ENCODE measurements at regions not wholly inside any gene's neighbourhood (a gene's known extent, or its start where the extent isn't known, plus 50 kb on each side); places are given as distances from the start of the nearest gene placed in this dataset.

DNA sequence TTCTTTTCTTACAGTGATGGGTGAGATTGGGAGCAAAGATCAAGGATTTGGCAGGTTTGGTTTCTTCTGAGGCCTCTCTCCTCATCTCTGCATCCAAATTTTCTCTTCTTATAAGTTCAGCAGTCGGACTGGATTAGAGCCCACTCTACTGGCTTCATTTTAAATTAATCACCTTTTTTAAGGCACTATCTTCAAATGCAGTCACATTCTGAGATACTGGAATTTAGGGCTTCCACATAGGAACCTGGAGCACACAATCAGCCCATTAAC, 56.5 kb upstream of the PLSCR4 start:
- TF ChIP-seq, protein P1, sequence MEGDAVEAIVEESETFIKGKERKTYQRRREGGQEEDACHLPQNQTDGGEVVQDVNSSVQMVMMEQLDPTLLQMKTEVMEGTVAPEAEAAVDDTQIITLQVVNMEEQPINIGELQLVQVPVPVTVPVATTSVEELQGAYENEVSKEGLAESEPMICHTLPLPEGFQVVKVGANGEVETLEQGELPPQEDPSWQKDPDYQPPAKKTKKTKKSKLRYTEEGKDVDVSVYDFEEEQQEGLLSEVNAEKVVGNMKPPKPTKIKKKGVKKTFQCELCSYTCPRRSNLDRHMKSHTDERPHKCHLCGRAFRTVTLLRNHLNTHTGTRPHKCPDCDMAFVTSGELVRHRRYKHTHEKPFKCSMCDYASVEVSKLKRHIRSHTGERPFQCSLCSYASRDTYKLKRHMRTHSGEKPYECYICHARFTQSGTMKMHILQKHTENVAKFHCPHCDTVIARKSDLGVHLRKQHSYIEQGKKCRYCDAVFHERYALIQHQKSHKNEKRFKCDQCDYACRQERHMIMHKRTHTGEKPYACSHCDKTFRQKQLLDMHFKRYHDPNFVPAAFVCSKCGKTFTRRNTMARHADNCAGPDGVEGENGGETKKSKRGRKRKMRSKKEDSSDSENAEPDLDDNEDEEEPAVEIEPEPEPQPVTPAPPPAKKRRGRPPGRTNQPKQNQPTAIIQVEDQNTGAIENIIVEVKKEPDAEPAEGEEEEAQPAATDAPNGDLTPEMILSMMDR (IDR thresholded peaks at IDR 0.05; ENCODE audit: unreplicated experiment): no peak
- no peak for DNase-seq (ENCODE audit: unreplicated experiment)
- H3K9me3 Mint-ChIP-seq (ENCODE audit: unreplicated experiment): peaks cover 18% of the 10 kb centered on the region
- CTCF ChIA-PET: no interaction called here
- no peak overlapping the region for H3K27ac Mint-ChIP-seq (ENCODE audit: low read depth, unreplicated experiment)
- H3K27me3 Mint-ChIP-seq (ENCODE audit: insufficient read depth, unreplicated experiment): no peaks in the 10 kb centered on the region
- POLR2A ChIA-PET: interaction anchor here (1.6 kb wide), 1 partner anchor 237 kb away, joined by 4 read pairs; the partner anchor contains the start of gene PLSCR1
- intact Hi-C loops (cut with micrococcal nuclease): no loop called here
- peaks cover 18% of the 10 kb centered on the region for H3K4me1 Mint-ChIP-seq (ENCODE audit: insufficient read depth, unreplicated experiment)
- no peak overlapping the region for H3K4me3 Mint-ChIP-seq (ENCODE audit: unreplicated experiment)
- no TSS peak for BruUV-seq (replicated peaks)
- H3K36me3 Mint-ChIP-seq (ENCODE audit: insufficient read depth, unreplicated experiment): no peaks in the 10 kb centered on the region

DNA sequence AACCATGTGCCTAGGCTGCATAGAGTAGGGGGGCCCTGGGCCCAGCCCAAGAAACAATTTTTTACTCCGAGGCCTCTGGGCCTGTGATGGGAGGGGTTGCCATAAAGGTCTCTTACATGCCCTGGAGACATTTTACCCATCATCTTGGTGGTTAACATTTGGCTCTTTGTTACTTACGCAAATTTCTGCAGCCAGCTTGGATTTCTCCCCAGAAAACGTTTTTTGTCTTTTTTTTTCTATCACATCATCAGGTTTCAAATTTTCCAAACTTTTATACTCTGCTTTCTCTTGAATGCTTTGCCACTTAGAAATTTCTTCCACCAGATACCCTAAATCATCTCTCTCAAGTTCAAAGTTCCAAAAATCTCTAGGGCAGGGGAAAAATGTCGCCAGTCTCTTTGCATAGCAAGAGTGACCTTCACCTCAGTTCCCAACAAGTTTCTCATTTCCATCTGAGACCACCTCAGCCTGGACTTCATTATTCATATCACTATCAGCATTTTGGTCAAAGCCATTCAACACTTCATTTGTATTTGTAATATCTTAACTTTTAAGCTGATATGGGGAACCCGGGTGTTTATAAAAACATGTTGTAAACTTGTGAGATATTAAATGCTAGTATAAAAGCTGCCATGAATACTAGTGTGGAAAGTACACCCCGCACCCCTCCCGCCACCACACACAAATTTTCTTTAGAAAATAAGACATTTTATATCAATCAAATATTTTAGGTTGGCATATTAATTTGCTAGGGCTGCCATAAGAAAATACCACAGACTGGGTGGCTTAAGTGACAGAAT, 56.0 kb upstream of the PLSCR4 start:
- intact Hi-C loops (cut with micrococcal nuclease): no loop called here
- Mint-ChIP-seq H3K27me3 (ENCODE audit: insufficient read depth, unreplicated experiment) (no peaks in the 10 kb centered on the region), H3K36me3 (ENCODE audit: insufficient read depth, unreplicated experiment) (no peaks in the 10 kb centered on the region), H3K4me3 (ENCODE audit: unreplicated experiment) (no peak overlapping the region), H3K9me3 (ENCODE audit: unreplicated experiment) (peaks cover 13% of the 10 kb centered on the region), H3K27ac (ENCODE audit: low read depth, unreplicated experiment) (no peak overlapping the region), H3K4me1 (ENCODE audit: insufficient read depth, unreplicated experiment) (peaks cover 18% of the 10 kb centered on the region)
- DNase-seq (ENCODE audit: unreplicated experiment): no peak
- ChIA-PET CTCF (no interaction called here), POLR2A (no interaction called here)
- no TSS peak for BruUV-seq (replicated peaks)
- TF ChIP-seq, protein P1 (IDR thresholded peaks at IDR 0.05; ENCODE audit: unreplicated experiment): no peak

DNA sequence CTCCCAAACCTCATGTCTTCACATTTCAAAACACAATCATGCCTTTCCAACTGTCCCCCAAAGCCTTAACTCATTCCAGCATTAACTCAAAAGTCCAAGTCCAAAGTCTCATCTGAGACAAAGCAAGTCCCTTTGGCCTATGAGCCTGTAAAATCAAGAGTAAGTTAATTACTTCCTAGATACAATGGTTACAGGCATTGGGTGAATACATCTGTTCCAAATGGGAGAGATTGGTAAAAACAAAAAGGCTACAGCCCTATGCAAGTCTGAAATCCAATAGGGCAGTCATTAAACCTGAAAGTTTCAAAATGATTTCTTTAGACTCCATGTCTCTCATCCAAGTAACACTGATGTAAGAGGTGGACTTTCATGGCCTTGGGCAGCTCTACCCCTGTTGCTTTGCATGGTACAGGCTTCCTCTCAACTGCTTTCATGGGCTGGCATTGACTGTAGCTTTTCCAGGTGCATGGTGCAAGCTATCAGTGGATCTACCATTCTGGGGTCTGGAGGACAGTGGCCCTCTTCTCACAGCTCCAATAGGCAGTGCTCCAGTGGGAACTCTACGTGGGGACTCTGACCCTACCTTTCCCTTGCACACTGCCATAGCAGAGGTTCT, 55.0 kb upstream of the PLSCR4 start:
- Mint-ChIP-seq H3K27me3 (ENCODE audit: insufficient read depth, unreplicated experiment) (no peaks in the 10 kb centered on the region), H3K4me1 (ENCODE audit: insufficient read depth, unreplicated experiment) (peaks cover 18% of the 10 kb centered on the region), H3K27ac (ENCODE audit: low read depth, unreplicated experiment) (no peak overlapping the region), H3K4me3 (ENCODE audit: unreplicated experiment) (no peak overlapping the region), H3K9me3 (ENCODE audit: unreplicated experiment) (peaks cover 10% of the 10 kb centered on the region), H3K36me3 (ENCODE audit: insufficient read depth, unreplicated experiment) (no peaks in the 10 kb centered on the region)
- no peak for DNase-seq (ENCODE audit: unreplicated experiment)
- intact Hi-C loops (cut with micrococcal nuclease): no loop called here
- no TSS peak for BruUV-seq (replicated peaks)
- CTCF ChIA-PET: no interaction called here
- POLR2A ChIA-PET: no interaction called here
- TF ChIP-seq, protein P1 (IDR thresholded peaks at IDR 0.05; ENCODE audit: unreplicated experiment): no peak

DNA sequence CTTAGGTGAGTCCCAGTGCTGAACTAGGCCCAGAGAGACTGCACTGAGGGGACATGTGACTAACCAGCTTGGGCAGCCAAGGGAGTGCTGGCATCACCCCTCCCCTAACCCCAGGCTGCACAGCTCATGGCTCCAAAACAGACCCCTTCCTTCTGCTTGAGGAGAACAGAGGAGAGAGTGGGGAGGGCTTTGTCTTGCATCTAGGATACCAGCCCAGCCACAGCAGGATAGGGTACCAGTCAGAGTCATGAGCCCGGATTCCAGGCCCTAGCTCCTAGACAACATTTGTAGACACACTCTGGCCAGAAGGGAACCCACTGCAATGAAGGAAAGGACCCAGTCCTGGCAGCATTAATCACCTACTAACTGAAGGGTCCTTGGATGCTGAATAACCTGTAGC, 49.9 kb upstream of the PLSCR4 start:
- TF ChIP-seq, protein P1 (IDR thresholded peaks at IDR 0.05; ENCODE audit: unreplicated experiment): no peak
- ChIA-PET POLR2A (no interaction called here), CTCF (interaction anchor here (0.9 to 1.0 kb wide), 2 partner anchors 26 to 48 kb away, joined by 3 to 5 read pairs; no protein-coding TSS in a partner anchor)
- Mint-ChIP-seq H3K27me3 (ENCODE audit: insufficient read depth, unreplicated experiment) (no peaks in the 10 kb centered on the region), H3K27ac (ENCODE audit: low read depth, unreplicated experiment) (no peak overlapping the region), H3K4me3 (ENCODE audit: unreplicated experiment) (no peak overlapping the region), H3K9me3 (ENCODE audit: unreplicated experiment) (peaks cover 10% of the 10 kb centered on the region), H3K36me3 (ENCODE audit: insufficient read depth, unreplicated experiment) (no peaks in the 10 kb centered on the region), H3K4me1 (ENCODE audit: insufficient read depth, unreplicated experiment) (no peaks in the 10 kb centered on the region)
- no TSS peak for BruUV-seq (replicated peaks)
- DNase-seq (ENCODE audit: unreplicated experiment): no peak
- intact Hi-C loops (cut with micrococcal nuclease): no loop called here

All from MCF 10A (cell line).